ENCODE measurements at regions not wholly inside any gene's neighbourhood (a gene's known extent, or its start where the extent isn't known, plus 50 kb on each side); places are given as distances from the start of the nearest gene placed in this dataset.

GRCh38 chr3:87076946-87077345 lies 86.0 kb upstream of the VGLL3 start:
- H3K4me3 ChIP-seq (ENCODE audit: low read depth in 1 of 3, low read length in 3 of 3), result no peak overlapping the region
- 76% methylated on average over 3 of the region's 3 CpGs for WGBS
- TF ChIP-seq RAD21 (IDR thresholded peaks at IDR 0.05) (no peak), EGR1 (IDR thresholded peaks at IDR 0.05; ENCODE audit: low read depth in 2 of 2) (no peak), CTCF (IDR thresholded peaks at IDR 0.05; ENCODE audit: low read depth, low read length, missing input control) (no peak), REST (IDR thresholded peaks at IDR 0.05) (no peak), SP1 (IDR thresholded peaks at IDR 0.05) (no peak), JUND (IDR thresholded peaks at IDR 0.05) (no peak), FOXA2 (IDR thresholded peaks at IDR 0.05) (no peak), TAF1 (conservative IDR thresholded peaks at IDR 0.05) (no peak), ZBTB33 (IDR thresholded peaks at IDR 0.05) (no peak), FOXA1 (IDR thresholded peaks at IDR 0.05) (no peak), HNF4A (conservative IDR thresholded peaks at IDR 0.05) (no peak), YY1 (IDR thresholded peaks at IDR 0.05) (no peak), HNF4G (IDR thresholded peaks at IDR 0.05) (no peak), NR2F2 (IDR thresholded peaks at IDR 0.05) (no peak)
- no peaks in the 10 kb centered on the region for H3K27me3 ChIP-seq (ENCODE audit: control insufficient read depth in 4 of 4, insufficient read depth in 4 of 4, low read length in 3 of 4)
- no peaks in the 10 kb centered on the region for H3K36me3 ChIP-seq (ENCODE audit: control insufficient read depth in 4 of 4, insufficient read depth in 3 of 4, low read depth in 1 of 4, low read length in 3 of 4)
- no peaks in the 10 kb centered on the region for H3K9me3 ChIP-seq (ENCODE audit: control insufficient read depth in 4 of 4, low read length in 3 of 4)
- no peak overlapping the region for H3K27ac ChIP-seq (ENCODE audit: low read depth in 1 of 2, low read length in 2 of 2)
- DNase-seq (ENCODE audit: low spot score), result no peak
- no peaks in the 10 kb centered on the region for H3K4me1 ChIP-seq (ENCODE audit: control insufficient read depth in 4 of 4, insufficient read depth in 4 of 4, low read length in 3 of 4)
- H3K9ac ChIP-seq (ENCODE audit: low read depth in 1 of 2, low read length in 2 of 2), result no peak overlapping the region

GRCh38 chr3:87073496-87074145 lies 82.7 kb upstream of the VGLL3 start:
- H3K9ac ChIP-seq (ENCODE audit: low read depth in 1 of 2, low read length in 2 of 2), result no peak overlapping the region
- TF ChIP-seq MAX (IDR thresholded peaks at IDR 0.05) (no peak), EGR1 (IDR thresholded peaks at IDR 0.05; ENCODE audit: low read depth in 2 of 2) (no peak), ATF3 (IDR thresholded peaks at IDR 0.05) (no peak), GABPA (IDR thresholded peaks at IDR 0.05 in 1 of 2, conservative IDR thresholded peaks at IDR 0.05 in 1 of 2) (no peak)
- 80% methylated on average over 7 of the region's 7 CpGs for WGBS

More at GRCh38 chr3:87073496-87074145, 82.7 kb upstream of the VGLL3 start:
- no peaks in the 10 kb centered on the region for H3K9me3 ChIP-seq (ENCODE audit: control insufficient read depth in 4 of 4, low read length in 3 of 4)
- no peak overlapping the region for H3K4me3 ChIP-seq (ENCODE audit: low read depth in 1 of 3, low read length in 3 of 3)
- H3K27me3 ChIP-seq (ENCODE audit: control insufficient read depth in 4 of 4, insufficient read depth in 4 of 4, low read length in 3 of 4), result no peaks in the 10 kb centered on the region
- no peaks in the 10 kb centered on the region for H3K36me3 ChIP-seq (ENCODE audit: control insufficient read depth in 4 of 4, insufficient read depth in 3 of 4, low read depth in 1 of 4, low read length in 3 of 4)
- no peak overlapping the region for H3K27ac ChIP-seq (ENCODE audit: low read depth in 1 of 2, low read length in 2 of 2)
- DNase-seq (ENCODE audit: low spot score), result no peak
- H3K4me1 ChIP-seq (ENCODE audit: control insufficient read depth in 4 of 4, insufficient read depth in 4 of 4, low read length in 3 of 4), result no peaks in the 10 kb centered on the region
